Liver (tissue), 8 donors: ENCODE measurements at regions not wholly inside any gene's neighbourhood (a gene's known extent, or its start where the extent isn't known, plus 50 kb on each side); places are given as distances from the start of the nearest gene placed in this dataset.

Source experiments
- DNase-seq: peaks from one replicate; pipeline ENCODE4 v3.0.0-alpha.2; 2017; ENCODE audit warnings: low spot score
- H3K27ac ChIP-seq, 2 donors: one replicate each; pipeline ENCODE4 v1.7.0; 2013; ENCODE audit warnings: inconsistent platforms in 2 of 2, low read length in 2 of 2, control low read depth in 1 of 2, low read depth in 1 of 2, mild to moderate bottlenecking in 1 of 2
- H3K27me3 ChIP-seq, 4 donors: one replicate each; pipeline versions ENCODE4 v1.6.1 to v1.7.0; 2013; ENCODE audit warnings: low read length in 3 of 4, inconsistent platforms in 1 of 4, mild to moderate bottlenecking in 1 of 4, moderate library complexity in 1 of 4; ENCODE audit not compliant: control insufficient read depth in 4 of 4, insufficient read depth in 4 of 4
- H3K36me3 ChIP-seq, 4 donors: one replicate each; pipeline versions ENCODE4 v1.6.1 to v1.7.0; 2013; ENCODE audit warnings: low read length in 3 of 4, mild to moderate bottlenecking in 3 of 4, low read depth in 1 of 4, moderate library complexity in 1 of 4; ENCODE audit not compliant: control insufficient read depth in 4 of 4, insufficient read depth in 3 of 4
- H3K4me1 ChIP-seq, 4 donors: one replicate each; pipeline versions ENCODE4 v1.6.1 to v1.7.0; 2013; ENCODE audit warnings: low read length in 3 of 4, mild to moderate bottlenecking in 3 of 4, moderate library complexity in 1 of 4; ENCODE audit not compliant: control insufficient read depth in 4 of 4, insufficient read depth in 4 of 4
- H3K4me3 ChIP-seq, 3 donors: one replicate each; pipeline versions ENCODE4 v1.6.1 to v1.7.0; 2013; ENCODE audit warnings: low read length in 3 of 3, control low read depth in 1 of 3, low read depth in 1 of 3, mild to moderate bottlenecking in 1 of 3
- H3K9ac ChIP-seq, 2 donors: one replicate each; pipeline ENCODE4 v1.7.0; 2013; ENCODE audit warnings: low read length in 2 of 2, mild to moderate bottlenecking in 2 of 2, moderate library complexity in 2 of 2, control low read depth in 1 of 2, low read depth in 1 of 2
- H3K9me3 ChIP-seq, 4 donors: one replicate each; pipeline versions ENCODE4 v1.6.1 to v1.7.0; 2013; ENCODE audit warnings: low read length in 3 of 4; ENCODE audit not compliant: control insufficient read depth in 4 of 4
- ATF3 ChIP-seq: IDR thresholded peaks from 2 replicates; pipeline ENCODE4 v1.6.1; 2016; ENCODE audit warnings: antibody characterized with exemption
- CTCF ChIP-seq: fragments of 150-350 bp; IDR thresholded peaks from 2 replicates; pipeline ENCODE4 v1.5.1; 2017; ENCODE audit warnings: improper control_type of control experiment, low read depth, low read length; ENCODE audit not compliant: missing input control
- EGR1 ChIP-seq, 2 donors: IDR thresholded peaks; 2 replicates each; pipeline ENCODE4 v1.6.1; 2016 to 2018; ENCODE audit warnings: antibody characterized with exemption in 2 of 2, low read depth in 2 of 2
- FOXA1 ChIP-seq: IDR thresholded peaks from 2 replicates; pipeline ENCODE4 v1.6.1; 2016; ENCODE audit warnings: antibody characterized with exemption
- FOXA2 ChIP-seq: IDR thresholded peaks from 2 replicates; pipeline ENCODE4 v1.6.1; 2016; ENCODE audit warnings: antibody characterized with exemption
- GABPA ChIP-seq, 2 donors: IDR thresholded peaks in 1 of 2; conservative IDR thresholded peaks in 1 of 2; 2 replicates each; pipeline ENCODE4 v1.6.1; 2016; ENCODE audit warnings: antibody characterized with exemption in 2 of 2, mild to moderate bottlenecking in 1 of 2, moderate library complexity in 1 of 2
- HNF4A ChIP-seq, 2 donors: conservative IDR thresholded peaks; 2 replicates each; pipeline ENCODE4 v1.6.1; 2016; ENCODE audit warnings: antibody characterized with exemption in 2 of 2, mild to moderate bottlenecking in 2 of 2
- HNF4G ChIP-seq: IDR thresholded peaks from 2 replicates; pipeline ENCODE4 v1.6.1; 2016; ENCODE audit warnings: antibody characterized with exemption
- JUND ChIP-seq, 2 donors: IDR thresholded peaks; 2 replicates each; pipeline ENCODE4 v1.6.1; 2016; ENCODE audit warnings: antibody characterized with exemption in 2 of 2
- MAX ChIP-seq: IDR thresholded peaks from 2 replicates; pipeline ENCODE4 v1.6.1; 2016; ENCODE audit warnings: antibody characterized with exemption
- NR2F2 ChIP-seq: IDR thresholded peaks from 2 replicates; pipeline ENCODE4 v1.6.1; 2016; ENCODE audit warnings: antibody characterized with exemption
- RAD21 ChIP-seq, 2 donors: IDR thresholded peaks; 2 replicates each; pipeline ENCODE4 v1.6.1; 2016; ENCODE audit warnings: antibody characterized with exemption in 2 of 2, mild to moderate bottlenecking in 2 of 2
- REST ChIP-seq: IDR thresholded peaks from 2 replicates; pipeline ENCODE4 v1.6.1; 2016; ENCODE audit warnings: antibody characterized with exemption, mild to moderate bottlenecking
- RXRA ChIP-seq, 2 donors: IDR thresholded peaks; 2 replicates each; pipeline ENCODE4 v1.6.1; 2017 to 2018; ENCODE audit warnings: antibody characterized with exemption in 2 of 2, mild to moderate bottlenecking in 1 of 2
- SP1 ChIP-seq: IDR thresholded peaks from 2 replicates; pipeline ENCODE4 v1.6.1; 2018; ENCODE audit warnings: antibody characterized with exemption, mild to moderate bottlenecking
- TAF1 ChIP-seq: conservative IDR thresholded peaks from 2 replicates; pipeline ENCODE4 v1.6.1; 2016; ENCODE audit warnings: antibody characterized with exemption, mild to moderate bottlenecking
- YY1 ChIP-seq: IDR thresholded peaks from 2 replicates; pipeline ENCODE4 v1.6.1; 2016; ENCODE audit warnings: antibody characterized with exemption, mild to moderate bottlenecking
- ZBTB33 ChIP-seq: IDR thresholded peaks from 2 replicates; pipeline ENCODE4 v1.6.1; 2016; ENCODE audit warnings: antibody characterized with exemption
- WGBS: extraction: QIAGEN DNeasy Blood & Tissue Kit; methylation state at CpG from one replicate; pipeline ENCODE4 v1.1.7; 2013; 5-methylcytosine and 5-hydroxymethylcytosine counted together
- donor health status: healthy.
- donor health status: healthy.
- donor health status: healthy.
- donor health status: healthy.
- donor health status: healthy.

- WGBS, result 77% methylated on average over 1 of the region's 1 CpG
- DNase-seq, result no peak
These were observed 202.1 kb upstream of the KITLG start for GRCh38 chr12:88782351-88782750.

More at GRCh38 chr12:88782351-88782750, 202.1 kb upstream of the KITLG start:
- H3K9me3 ChIP-seq, result no peaks in the 10 kb centered on the region
- H3K4me1 ChIP-seq, result no peaks in the 10 kb centered on the region
- no peak overlapping the region for H3K9ac ChIP-seq
- TF ChIP-seq HNF4A (conservative IDR thresholded peaks at IDR 0.05), result no peak
- TF ChIP-seq FOXA1, result no peak
- TF ChIP-seq RAD21 (IDR thresholded peaks at IDR 0.05), result no peak
- no peak for TF ChIP-seq MAX
- no peak for TF ChIP-seq JUND (IDR thresholded peaks at IDR 0.05)
- TF ChIP-seq ZBTB33, result no peak
- no peak for TF ChIP-seq NR2F2
- TF ChIP-seq GABPA (IDR thresholded peaks at IDR 0.05 in 1 of 2, conservative IDR thresholded peaks at IDR 0.05 in 1 of 2), result no peak
- TF ChIP-seq RXRA (IDR thresholded peaks at IDR 0.05), result no peak
- TF ChIP-seq ATF3, result no peak
- no peak for TF ChIP-seq SP1
- TF ChIP-seq CTCF, result no peak
- TF ChIP-seq HNF4G, result no peak
- no peak for TF ChIP-seq EGR1 (IDR thresholded peaks at IDR 0.05; ENCODE audit: low read depth in 2 of 2)
- TF ChIP-seq REST, result no peak
- TF ChIP-seq YY1, result no peak
- TF ChIP-seq FOXA2, result no peak
- TF ChIP-seq TAF1, result no peak
- no peaks in the 10 kb centered on the region for H3K27me3 ChIP-seq
- H3K36me3 ChIP-seq, result no peaks in the 10 kb centered on the region
- no peak overlapping the region for H3K4me3 ChIP-seq
- no peak overlapping the region for H3K27ac ChIP-seq
